GM23338 (cell line): ENCODE measurements at regions not wholly inside any gene's neighbourhood (a gene's known extent, or its start where the extent isn't known, plus 50 kb on each side); places are given as distances from the start of the nearest gene placed in this dataset.

Source experiments
- CREB1 ChIP-seq: fragments of 250-450 bp; sonication (Bioruptor Pico); IDR thresholded peaks from 2 replicates; pipeline ENCODE4 v1.5.0; 2020; ENCODE audit warnings: low read depth, mild to moderate bottlenecking, moderate library complexity
- EZH2 ChIP-seq: fragments of 200-600 bp; sonication (generic); IDR thresholded peaks from one replicate; pipeline ENCODE4 v1.8.0; 2017; ENCODE audit warnings: antibody characterized with exemption, mild to moderate bottlenecking, low read depth; ENCODE audit not compliant: unreplicated experiment
- EZH2phosphoT487 ChIP-seq: fragments of 200-600 bp; sonication (generic); IDR thresholded peaks from one replicate; pipeline ENCODE4 v1.8.1; 2018; ENCODE audit warnings: antibody characterized with exemption; ENCODE audit not compliant: unreplicated experiment
- POLR2AphosphoS5 ChIP-seq: IDR thresholded peaks from 2 replicates; pipeline ENCODE4 v1.6.1; 2016; ENCODE audit warnings: antibody characterized with exemption, low read depth
- ZNF114 ChIP-seq: fragments of 250-450 bp; sonication (Bioruptor Pico); IDR thresholded peaks from 2 replicates; pipeline ENCODE4 v1.5.0; 2020; ENCODE audit warnings: mild to moderate bottlenecking, moderate library complexity
- TF ChIP-seq, protein P1 (sequence below): fragments of 250-450 bp; sonication (Bioruptor Pico); IDR thresholded peaks from 2 replicates; pipeline ENCODE4 v1.5.0; 2020; ENCODE audit warnings: mild to moderate bottlenecking, moderate library complexity
- TF ChIP-seq, protein P2 (sequence below), 2 experiments: fragments of 200-600 bp in 1 of 2; sonication (generic) in 1 of 2; conservative IDR thresholded peaks; 2 replicates each; pipeline versions ENCODE4 v1.5.1 to v1.6.1; 2016 to 2017; ENCODE audit warnings: antibody characterized with exemption in 2 of 2, low read depth in 2 of 2, mild to moderate bottlenecking in 2 of 2, moderate library complexity in 1 of 2
- TF ChIP-seq, protein P3 (sequence below): IDR thresholded peaks from one replicate; pipeline ENCODE4 v1.6.1; 2018; ENCODE audit warnings: antibody characterized with exemption; ENCODE audit not compliant: unreplicated experiment

DNA sequence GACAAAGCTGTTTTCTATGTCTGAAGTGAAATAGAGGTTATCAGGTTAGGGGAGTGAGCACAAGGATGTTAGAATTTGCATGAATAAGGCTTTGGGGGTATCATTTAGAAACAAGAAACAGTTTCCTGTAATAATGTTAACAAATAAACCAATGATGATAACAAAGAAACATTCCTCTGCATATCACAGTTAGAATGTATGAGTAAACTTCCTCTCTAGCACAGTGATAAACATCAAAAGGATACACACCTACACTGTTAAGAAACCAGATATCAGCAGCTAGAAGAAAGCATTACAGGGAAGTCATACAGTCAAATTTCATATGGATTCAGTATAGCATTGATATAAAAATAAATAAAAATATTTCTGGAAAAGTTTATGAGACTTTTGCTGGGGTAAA, 340.0 kb upstream of the MAGEB16 start:
- TF ChIP-seq EZH2 (no peak), EZH2phosphoT487 (no peak), POLR2AphosphoS5 (no peak), ZNF114 (CRISPR knock-in tag) (no peak), CREB1 (CRISPR knock-in tag) (no peak)
- TF ChIP-seq, protein P1, sequence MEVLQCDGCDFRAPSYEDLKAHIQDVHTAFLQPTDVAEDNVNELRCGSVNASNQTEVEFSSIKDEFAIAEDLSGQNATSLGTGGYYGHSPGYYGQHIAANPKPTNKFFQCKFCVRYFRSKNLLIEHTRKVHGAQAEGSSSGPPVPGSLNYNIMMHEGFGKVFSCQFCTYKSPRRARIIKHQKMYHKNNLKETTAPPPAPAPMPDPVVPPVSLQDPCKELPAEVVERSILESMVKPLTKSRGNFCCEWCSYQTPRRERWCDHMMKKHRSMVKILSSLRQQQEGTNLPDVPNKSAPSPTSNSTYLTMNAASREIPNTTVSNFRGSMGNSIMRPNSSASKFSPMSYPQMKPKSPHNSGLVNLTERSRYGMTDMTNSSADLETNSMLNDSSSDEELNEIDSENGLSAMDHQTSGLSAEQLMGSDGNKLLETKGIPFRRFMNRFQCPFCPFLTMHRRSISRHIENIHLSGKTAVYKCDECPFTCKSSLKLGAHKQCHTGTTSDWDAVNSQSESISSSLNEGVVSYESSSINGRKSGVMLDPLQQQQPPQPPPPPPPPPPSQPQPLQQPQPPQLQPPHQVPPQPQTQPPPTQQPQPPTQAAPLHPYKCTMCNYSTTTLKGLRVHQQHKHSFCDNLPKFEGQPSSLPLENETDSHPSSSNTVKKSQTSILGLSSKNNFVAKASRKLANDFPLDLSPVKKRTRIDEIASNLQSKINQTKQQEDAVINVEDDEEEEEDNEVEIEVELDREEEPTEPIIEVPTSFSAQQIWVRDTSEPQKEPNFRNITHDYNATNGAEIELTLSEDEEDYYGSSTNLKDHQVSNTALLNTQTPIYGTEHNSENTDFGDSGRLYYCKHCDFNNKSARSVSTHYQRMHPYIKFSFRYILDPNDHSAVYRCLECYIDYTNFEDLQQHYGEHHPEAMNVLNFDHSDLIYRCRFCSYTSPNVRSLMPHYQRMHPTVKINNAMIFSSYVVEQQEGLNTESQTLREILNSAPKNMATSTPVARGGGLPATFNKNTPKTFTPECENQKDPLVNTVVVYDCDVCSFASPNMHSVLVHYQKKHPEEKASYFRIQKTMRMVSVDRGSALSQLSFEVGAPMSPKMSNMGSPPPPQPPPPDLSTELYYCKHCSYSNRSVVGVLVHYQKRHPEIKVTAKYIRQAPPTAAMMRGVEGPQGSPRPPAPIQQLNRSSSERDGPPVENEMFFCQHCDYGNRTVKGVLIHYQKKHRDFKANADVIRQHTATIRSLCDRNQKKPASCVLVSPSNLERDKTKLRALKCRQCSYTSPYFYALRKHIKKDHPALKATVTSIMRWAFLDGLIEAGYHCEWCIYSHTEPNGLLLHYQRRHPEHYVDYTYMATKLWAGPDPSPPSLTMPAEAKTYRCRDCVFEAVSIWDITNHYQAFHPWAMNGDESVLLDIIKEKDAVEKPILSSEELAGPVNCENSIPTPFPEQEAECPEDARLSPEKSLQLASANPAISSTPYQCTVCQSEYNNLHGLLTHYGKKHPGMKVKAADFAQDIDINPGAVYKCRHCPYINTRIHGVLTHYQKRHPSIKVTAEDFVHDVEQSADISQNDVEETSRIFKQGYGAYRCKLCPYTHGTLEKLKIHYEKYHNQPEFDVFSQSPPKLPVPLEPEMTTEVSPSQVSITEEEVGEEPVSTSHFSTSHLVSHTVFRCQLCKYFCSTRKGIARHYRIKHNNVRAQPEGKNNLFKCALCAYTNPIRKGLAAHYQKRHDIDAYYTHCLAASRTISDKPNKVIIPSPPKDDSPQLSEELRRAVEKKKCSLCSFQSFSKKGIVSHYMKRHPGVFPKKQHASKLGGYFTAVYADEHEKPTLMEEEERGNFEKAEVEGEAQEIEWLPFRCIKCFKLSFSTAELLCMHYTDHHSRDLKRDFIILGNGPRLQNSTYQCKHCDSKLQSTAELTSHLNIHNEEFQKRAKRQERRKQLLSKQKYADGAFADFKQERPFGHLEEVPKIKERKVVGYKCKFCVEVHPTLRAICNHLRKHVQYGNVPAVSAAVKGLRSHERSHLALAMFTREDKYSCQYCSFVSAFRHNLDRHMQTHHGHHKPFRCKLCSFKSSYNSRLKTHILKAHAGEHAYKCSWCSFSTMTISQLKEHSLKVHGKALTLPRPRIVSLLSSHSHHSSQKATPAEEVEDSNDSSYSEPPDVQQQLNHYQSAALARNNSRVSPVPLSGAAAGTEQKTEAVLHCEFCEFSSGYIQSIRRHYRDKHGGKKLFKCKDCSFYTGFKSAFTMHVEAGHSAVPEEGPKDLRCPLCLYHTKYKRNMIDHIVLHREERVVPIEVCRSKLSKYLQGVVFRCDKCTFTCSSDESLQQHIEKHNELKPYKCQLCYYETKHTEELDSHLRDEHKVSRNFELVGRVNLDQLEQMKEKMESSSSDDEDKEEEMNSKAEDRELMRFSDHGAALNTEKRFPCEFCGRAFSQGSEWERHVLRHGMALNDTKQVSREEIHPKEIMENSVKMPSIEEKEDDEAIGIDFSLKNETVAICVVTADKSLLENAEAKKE = no peak
- TF ChIP-seq, protein P2, sequence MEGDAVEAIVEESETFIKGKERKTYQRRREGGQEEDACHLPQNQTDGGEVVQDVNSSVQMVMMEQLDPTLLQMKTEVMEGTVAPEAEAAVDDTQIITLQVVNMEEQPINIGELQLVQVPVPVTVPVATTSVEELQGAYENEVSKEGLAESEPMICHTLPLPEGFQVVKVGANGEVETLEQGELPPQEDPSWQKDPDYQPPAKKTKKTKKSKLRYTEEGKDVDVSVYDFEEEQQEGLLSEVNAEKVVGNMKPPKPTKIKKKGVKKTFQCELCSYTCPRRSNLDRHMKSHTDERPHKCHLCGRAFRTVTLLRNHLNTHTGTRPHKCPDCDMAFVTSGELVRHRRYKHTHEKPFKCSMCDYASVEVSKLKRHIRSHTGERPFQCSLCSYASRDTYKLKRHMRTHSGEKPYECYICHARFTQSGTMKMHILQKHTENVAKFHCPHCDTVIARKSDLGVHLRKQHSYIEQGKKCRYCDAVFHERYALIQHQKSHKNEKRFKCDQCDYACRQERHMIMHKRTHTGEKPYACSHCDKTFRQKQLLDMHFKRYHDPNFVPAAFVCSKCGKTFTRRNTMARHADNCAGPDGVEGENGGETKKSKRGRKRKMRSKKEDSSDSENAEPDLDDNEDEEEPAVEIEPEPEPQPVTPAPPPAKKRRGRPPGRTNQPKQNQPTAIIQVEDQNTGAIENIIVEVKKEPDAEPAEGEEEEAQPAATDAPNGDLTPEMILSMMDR (conservative IDR thresholded peaks at IDR 0.05; ENCODE audit: low read depth in 2 of 2) = no peak
- TF ChIP-seq, protein P3, sequence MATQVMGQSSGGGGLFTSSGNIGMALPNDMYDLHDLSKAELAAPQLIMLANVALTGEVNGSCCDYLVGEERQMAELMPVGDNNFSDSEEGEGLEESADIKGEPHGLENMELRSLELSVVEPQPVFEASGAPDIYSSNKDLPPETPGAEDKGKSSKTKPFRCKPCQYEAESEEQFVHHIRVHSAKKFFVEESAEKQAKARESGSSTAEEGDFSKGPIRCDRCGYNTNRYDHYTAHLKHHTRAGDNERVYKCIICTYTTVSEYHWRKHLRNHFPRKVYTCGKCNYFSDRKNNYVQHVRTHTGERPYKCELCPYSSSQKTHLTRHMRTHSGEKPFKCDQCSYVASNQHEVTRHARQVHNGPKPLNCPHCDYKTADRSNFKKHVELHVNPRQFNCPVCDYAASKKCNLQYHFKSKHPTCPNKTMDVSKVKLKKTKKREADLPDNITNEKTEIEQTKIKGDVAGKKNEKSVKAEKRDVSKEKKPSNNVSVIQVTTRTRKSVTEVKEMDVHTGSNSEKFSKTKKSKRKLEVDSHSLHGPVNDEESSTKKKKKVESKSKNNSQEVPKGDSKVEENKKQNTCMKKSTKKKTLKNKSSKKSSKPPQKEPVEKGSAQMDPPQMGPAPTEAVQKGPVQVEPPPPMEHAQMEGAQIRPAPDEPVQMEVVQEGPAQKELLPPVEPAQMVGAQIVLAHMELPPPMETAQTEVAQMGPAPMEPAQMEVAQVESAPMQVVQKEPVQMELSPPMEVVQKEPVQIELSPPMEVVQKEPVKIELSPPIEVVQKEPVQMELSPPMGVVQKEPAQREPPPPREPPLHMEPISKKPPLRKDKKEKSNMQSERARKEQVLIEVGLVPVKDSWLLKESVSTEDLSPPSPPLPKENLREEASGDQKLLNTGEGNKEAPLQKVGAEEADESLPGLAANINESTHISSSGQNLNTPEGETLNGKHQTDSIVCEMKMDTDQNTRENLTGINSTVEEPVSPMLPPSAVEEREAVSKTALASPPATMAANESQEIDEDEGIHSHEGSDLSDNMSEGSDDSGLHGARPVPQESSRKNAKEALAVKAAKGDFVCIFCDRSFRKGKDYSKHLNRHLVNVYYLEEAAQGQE = no peak
